Neural cell (in vitro differentiated cells): ENCODE measurements at regions not wholly inside any gene's neighbourhood (a gene's known extent, or its start where the extent isn't known, plus 50 kb on each side); places are given as distances from the start of the nearest gene placed in this dataset.

Experiments
- EP300 ChIP-seq: fragments of 450-650 bp; conservative IDR thresholded peaks from 2 replicates; pipeline ENCODE4 v1.6.1; 2014; ENCODE audit warnings: antibody characterized with exemption, mild to moderate bottlenecking, moderate library complexity; ENCODE audit not compliant: poor library complexity, severe bottlenecking
- EZH2 ChIP-seq: fragments of 200-600, 300-800 bp; shearing (Covaris generic), sonication (generic); IDR thresholded peaks from 2 replicates; pipeline ENCODE4 v1.6.1; 2014; ENCODE audit warnings: antibody characterized with exemption, low read length, borderline replicate concordance, mild to moderate bottlenecking; ENCODE audit not compliant: insufficient read depth, poor library complexity, severe bottlenecking
- MXI1 ChIP-seq: fragments of 450-650 bp; conservative IDR thresholded peaks from 2 replicates; pipeline ENCODE4 v1.6.1; 2014; ENCODE audit warnings: antibody characterized with exemption, mild to moderate bottlenecking; ENCODE audit not compliant: poor library complexity, severe bottlenecking
- POLR2AphosphoS5 ChIP-seq: IDR thresholded peaks from 2 replicates; pipeline ENCODE4 v1.6.1; 2012
- RAD21 ChIP-seq: fragments of 450-650 bp; conservative IDR thresholded peaks from 2 replicates; pipeline ENCODE4 v1.6.1; 2014; ENCODE audit warnings: antibody characterized with exemption, mild to moderate bottlenecking, moderate library complexity
- SMC3 ChIP-seq: fragments of 450-650 bp; conservative IDR thresholded peaks from 2 replicates; pipeline ENCODE4 v1.6.1; 2014; ENCODE audit warnings: antibody characterized with exemption, mild to moderate bottlenecking, moderate library complexity; ENCODE audit not compliant: poor library complexity
- TAF1 ChIP-seq: IDR thresholded peaks from 2 replicates; pipeline ENCODE4 v1.6.1; 2012; ENCODE audit warnings: low read depth
- TF ChIP-seq, protein P1 (sequence below): fragments of 450-650 bp; IDR thresholded peaks from 2 replicates; pipeline ENCODE4 v1.5.1; 2014; ENCODE audit warnings: antibody characterized with exemption, mild to moderate bottlenecking, moderate library complexity; ENCODE audit not compliant: poor library complexity, severe bottlenecking
- TF ChIP-seq, protein P2 (sequence below): IDR thresholded peaks from 2 replicates; pipeline ENCODE4 v1.6.1; 2012; ENCODE audit warnings: borderline replicate concordance

DNA sequence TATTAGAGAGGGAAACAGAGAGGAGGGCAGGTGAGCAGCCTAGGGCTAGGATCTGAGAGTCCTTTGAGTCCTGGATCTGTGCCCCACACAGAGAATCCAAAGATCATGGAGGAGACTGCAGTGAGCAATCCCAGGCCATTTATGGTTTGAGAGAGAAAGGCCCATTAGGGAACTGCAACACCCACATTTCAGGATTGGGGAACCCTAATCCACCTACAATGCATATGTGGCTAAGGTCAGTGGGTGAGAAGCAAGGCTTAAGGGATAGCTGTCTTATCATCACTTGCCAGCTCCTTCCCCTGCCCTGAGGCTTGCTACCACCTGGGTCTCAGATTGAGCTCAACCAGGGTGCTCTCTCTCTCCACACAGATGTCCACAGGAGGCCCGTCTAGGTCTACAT is 781.1 kb upstream of the AMELY start:
- TF ChIP-seq, protein P1, sequence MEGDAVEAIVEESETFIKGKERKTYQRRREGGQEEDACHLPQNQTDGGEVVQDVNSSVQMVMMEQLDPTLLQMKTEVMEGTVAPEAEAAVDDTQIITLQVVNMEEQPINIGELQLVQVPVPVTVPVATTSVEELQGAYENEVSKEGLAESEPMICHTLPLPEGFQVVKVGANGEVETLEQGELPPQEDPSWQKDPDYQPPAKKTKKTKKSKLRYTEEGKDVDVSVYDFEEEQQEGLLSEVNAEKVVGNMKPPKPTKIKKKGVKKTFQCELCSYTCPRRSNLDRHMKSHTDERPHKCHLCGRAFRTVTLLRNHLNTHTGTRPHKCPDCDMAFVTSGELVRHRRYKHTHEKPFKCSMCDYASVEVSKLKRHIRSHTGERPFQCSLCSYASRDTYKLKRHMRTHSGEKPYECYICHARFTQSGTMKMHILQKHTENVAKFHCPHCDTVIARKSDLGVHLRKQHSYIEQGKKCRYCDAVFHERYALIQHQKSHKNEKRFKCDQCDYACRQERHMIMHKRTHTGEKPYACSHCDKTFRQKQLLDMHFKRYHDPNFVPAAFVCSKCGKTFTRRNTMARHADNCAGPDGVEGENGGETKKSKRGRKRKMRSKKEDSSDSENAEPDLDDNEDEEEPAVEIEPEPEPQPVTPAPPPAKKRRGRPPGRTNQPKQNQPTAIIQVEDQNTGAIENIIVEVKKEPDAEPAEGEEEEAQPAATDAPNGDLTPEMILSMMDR, result no peak
- TF ChIP-seq EP300 (no peak), TAF1 (no peak), EZH2 (no peak), RAD21 (no peak), POLR2AphosphoS5 (no peak), SMC3 (no peak), MXI1 (no peak)
- TF ChIP-seq, protein P2, sequence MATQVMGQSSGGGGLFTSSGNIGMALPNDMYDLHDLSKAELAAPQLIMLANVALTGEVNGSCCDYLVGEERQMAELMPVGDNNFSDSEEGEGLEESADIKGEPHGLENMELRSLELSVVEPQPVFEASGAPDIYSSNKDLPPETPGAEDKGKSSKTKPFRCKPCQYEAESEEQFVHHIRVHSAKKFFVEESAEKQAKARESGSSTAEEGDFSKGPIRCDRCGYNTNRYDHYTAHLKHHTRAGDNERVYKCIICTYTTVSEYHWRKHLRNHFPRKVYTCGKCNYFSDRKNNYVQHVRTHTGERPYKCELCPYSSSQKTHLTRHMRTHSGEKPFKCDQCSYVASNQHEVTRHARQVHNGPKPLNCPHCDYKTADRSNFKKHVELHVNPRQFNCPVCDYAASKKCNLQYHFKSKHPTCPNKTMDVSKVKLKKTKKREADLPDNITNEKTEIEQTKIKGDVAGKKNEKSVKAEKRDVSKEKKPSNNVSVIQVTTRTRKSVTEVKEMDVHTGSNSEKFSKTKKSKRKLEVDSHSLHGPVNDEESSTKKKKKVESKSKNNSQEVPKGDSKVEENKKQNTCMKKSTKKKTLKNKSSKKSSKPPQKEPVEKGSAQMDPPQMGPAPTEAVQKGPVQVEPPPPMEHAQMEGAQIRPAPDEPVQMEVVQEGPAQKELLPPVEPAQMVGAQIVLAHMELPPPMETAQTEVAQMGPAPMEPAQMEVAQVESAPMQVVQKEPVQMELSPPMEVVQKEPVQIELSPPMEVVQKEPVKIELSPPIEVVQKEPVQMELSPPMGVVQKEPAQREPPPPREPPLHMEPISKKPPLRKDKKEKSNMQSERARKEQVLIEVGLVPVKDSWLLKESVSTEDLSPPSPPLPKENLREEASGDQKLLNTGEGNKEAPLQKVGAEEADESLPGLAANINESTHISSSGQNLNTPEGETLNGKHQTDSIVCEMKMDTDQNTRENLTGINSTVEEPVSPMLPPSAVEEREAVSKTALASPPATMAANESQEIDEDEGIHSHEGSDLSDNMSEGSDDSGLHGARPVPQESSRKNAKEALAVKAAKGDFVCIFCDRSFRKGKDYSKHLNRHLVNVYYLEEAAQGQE, result no peak
